ENCODE measurements at regions not wholly inside any gene's neighbourhood (a gene's known extent, or its start where the extent isn't known, plus 50 kb on each side); places are given as distances from the start of the nearest gene placed in this dataset.

DNA sequence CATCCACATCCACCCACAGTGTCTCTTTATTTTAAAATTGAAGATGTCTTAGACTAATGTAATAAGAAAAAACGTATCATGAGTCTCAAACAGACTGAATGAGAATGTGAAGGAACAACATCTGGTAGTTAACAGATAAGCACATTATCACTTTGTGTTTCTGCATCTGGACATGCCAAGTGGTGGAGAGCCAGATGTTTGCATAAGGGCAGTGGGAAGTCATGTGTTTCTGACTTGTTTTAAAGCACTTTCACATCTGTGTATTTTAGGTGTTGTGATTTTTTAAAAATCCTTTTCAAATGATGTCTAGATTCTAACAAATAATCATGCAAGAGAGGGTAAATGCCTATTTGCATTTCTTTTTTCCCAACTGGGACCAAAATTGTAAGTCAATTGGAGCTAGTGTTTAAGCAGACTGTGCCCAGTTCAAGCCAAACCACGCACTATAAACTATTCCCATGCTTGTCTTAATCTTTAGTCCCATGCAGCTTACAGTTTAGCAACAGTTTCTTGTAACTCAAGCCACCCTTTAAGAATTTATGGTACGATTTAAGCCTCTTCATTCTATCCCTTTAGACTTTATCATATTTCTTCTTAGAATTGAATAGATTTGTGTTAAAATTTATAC is 272.7 kb upstream of the DOK6 start:
- no peaks in the 10 kb centered on the region for H3K27me3 ChIP-seq (replicated peaks; ENCODE audit: insufficient read depth, low read length)
- no peak for DNase-seq

DNA sequence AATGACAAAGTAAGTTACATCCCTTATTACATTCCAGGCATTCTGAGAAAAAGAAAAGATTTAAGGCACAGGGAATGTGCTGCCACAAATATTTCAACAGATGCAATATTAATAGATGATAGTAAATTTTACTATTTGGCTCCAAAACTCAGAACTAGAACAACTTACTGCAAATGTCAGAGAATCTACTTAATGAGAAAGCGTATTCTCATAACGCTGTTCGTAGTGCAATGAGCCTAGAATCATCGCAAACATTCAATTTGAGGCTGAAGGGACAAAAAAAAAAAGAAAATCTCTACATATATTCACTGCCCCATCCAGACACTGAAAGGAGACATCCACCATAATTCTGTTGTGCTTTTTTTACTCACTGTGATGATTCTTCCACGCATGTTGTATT is 272.1 kb upstream of the DOK6 start:
- Histone ChIP-seq H3K4me1 (ENCODE audit: low read length) (no peaks in the 10 kb centered on the region), H3K9me2 (replicated peaks; ENCODE audit: insufficient read depth, low read length) (no peaks in the 10 kb centered on the region), H3K4me2 (ENCODE audit: low read depth, low read length) (no peak overlapping the region), H3K4me3 (ENCODE audit: low read length) (no peak overlapping the region), H3F3A (ENCODE audit: insufficient read depth, low read length) (no peaks in the 10 kb centered on the region), H3K36me3 (replicated peaks; ENCODE audit: insufficient read depth, low read length) (no peaks in the 10 kb centered on the region), H3K9me3 (replicated peaks; ENCODE audit: insufficient read depth, low read length) (no peaks in the 10 kb centered on the region), H3K79me2 (ENCODE audit: low read length) (no peaks in the 10 kb centered on the region), H2AFZ (ENCODE audit: low read length) (no peak overlapping the region), H3K27me3 (replicated peaks; ENCODE audit: insufficient read depth, low read length) (no peaks in the 10 kb centered on the region), H4K20me1 (ENCODE audit: insufficient read depth, low read length) (no peaks in the 10 kb centered on the region), H3K9ac (ENCODE audit: low read length) (no peak overlapping the region), H3K27ac (ENCODE audit: low read length) (no peak overlapping the region)
- DNase-seq = no peak
- no peak for TF ChIP-seq EZH2 (optimal IDR thresholded peaks at IDR 0.05; ENCODE audit: low read depth, low read length)
- TF ChIP-seq EZH2phosphoT487 (IDR thresholded peaks at IDR 0.05; ENCODE audit: low read length) = no peak
- TF ChIP-seq CTCF (IDR thresholded peaks at IDR 0.05; ENCODE audit: low read length) = no peak

More for the DNA sequence above, 272.7 kb upstream of the DOK6 start:
- Histone ChIP-seq H3K36me3 (replicated peaks; ENCODE audit: insufficient read depth, low read length) (no peaks in the 10 kb centered on the region), H3F3A (ENCODE audit: insufficient read depth, low read length) (no peaks in the 10 kb centered on the region), H4K20me1 (ENCODE audit: insufficient read depth, low read length) (no peaks in the 10 kb centered on the region), H3K9me2 (replicated peaks; ENCODE audit: insufficient read depth, low read length) (no peaks in the 10 kb centered on the region), H2AFZ (ENCODE audit: low read length) (no peak overlapping the region), H3K9ac (ENCODE audit: low read length) (no peak overlapping the region), H3K4me3 (ENCODE audit: low read length) (no peak overlapping the region), H3K79me2 (ENCODE audit: low read length) (no peaks in the 10 kb centered on the region), H3K27ac (ENCODE audit: low read length) (no peak overlapping the region), H3K4me2 (ENCODE audit: low read depth, low read length) (no peak overlapping the region), H3K4me1 (ENCODE audit: low read length) (no peaks in the 10 kb centered on the region), H3K9me3 (replicated peaks; ENCODE audit: insufficient read depth, low read length) (no peaks in the 10 kb centered on the region)
- TF ChIP-seq EZH2phosphoT487 (IDR thresholded peaks at IDR 0.05; ENCODE audit: low read length) (no peak), EZH2 (optimal IDR thresholded peaks at IDR 0.05; ENCODE audit: low read depth, low read length) (no peak), CTCF (IDR thresholded peaks at IDR 0.05; ENCODE audit: low read length) (no peak)

DNA sequence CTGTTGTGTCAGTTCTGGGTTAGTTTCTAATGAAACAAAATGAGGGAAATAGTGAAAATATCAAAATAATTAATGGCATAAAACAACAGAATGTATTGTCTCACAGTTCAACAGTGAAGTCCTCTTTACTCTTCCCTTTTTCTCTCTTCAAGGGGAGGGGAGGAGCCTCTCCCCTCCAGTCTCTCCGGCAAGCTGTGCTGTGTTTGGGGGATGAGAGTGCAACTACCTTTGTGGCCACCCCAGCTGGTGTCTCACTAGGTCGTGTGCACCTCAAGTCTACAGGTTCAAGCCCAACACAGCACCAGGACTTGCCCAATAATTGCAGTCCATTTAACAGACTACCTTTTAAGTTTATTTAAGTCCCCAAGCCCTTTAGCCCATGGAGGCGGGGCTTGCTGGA is 271.7 kb upstream of the DOK6 start:
- DNase-seq = no peak
- Histone ChIP-seq H3K9ac (ENCODE audit: low read length) (no peak overlapping the region), H3K27me3 (replicated peaks; ENCODE audit: insufficient read depth, low read length) (no peaks in the 10 kb centered on the region), H3K36me3 (replicated peaks; ENCODE audit: insufficient read depth, low read length) (no peaks in the 10 kb centered on the region), H3K79me2 (ENCODE audit: low read length) (no peaks in the 10 kb centered on the region), H2AFZ (ENCODE audit: low read length) (no peak overlapping the region), H3K4me2 (ENCODE audit: low read depth, low read length) (no peak overlapping the region), H4K20me1 (ENCODE audit: insufficient read depth, low read length) (no peaks in the 10 kb centered on the region), H3F3A (ENCODE audit: insufficient read depth, low read length) (no peaks in the 10 kb centered on the region), H3K9me2 (replicated peaks; ENCODE audit: insufficient read depth, low read length) (no peaks in the 10 kb centered on the region), H3K27ac (ENCODE audit: low read length) (no peak overlapping the region), H3K4me1 (ENCODE audit: low read length) (no peaks in the 10 kb centered on the region), H3K9me3 (replicated peaks; ENCODE audit: insufficient read depth, low read length) (no peaks in the 10 kb centered on the region), H3K4me3 (ENCODE audit: low read length) (no peak overlapping the region)
- no peak for TF ChIP-seq EZH2phosphoT487 (IDR thresholded peaks at IDR 0.05; ENCODE audit: low read length)

- DNase-seq = no peak
Measured at GRCh38 chr18:69138088-69138487, 262.6 kb upstream of the DOK6 start.

More at GRCh38 chr18:69138088-69138487, 262.6 kb upstream of the DOK6 start:
- Histone ChIP-seq H3K79me2 (ENCODE audit: low read length) (no peaks in the 10 kb centered on the region), H3K4me3 (ENCODE audit: low read length) (no peak overlapping the region), H3F3A (ENCODE audit: insufficient read depth, low read length) (no peaks in the 10 kb centered on the region), H3K27ac (ENCODE audit: low read length) (no peak overlapping the region), H3K27me3 (replicated peaks; ENCODE audit: insufficient read depth, low read length) (no peaks in the 10 kb centered on the region), H3K9me3 (replicated peaks; ENCODE audit: insufficient read depth, low read length) (no peaks in the 10 kb centered on the region), H3K36me3 (replicated peaks; ENCODE audit: insufficient read depth, low read length) (no peaks in the 10 kb centered on the region), H2AFZ (ENCODE audit: low read length) (no peak overlapping the region), H3K9me2 (replicated peaks; ENCODE audit: insufficient read depth, low read length) (no peaks in the 10 kb centered on the region), H3K4me2 (ENCODE audit: low read depth, low read length) (no peak overlapping the region), H3K4me1 (ENCODE audit: low read length) (no peaks in the 10 kb centered on the region), H4K20me1 (ENCODE audit: insufficient read depth, low read length) (no peaks in the 10 kb centered on the region), H3K9ac (ENCODE audit: low read length) (no peak overlapping the region)
- TF ChIP-seq CTCF (IDR thresholded peaks at IDR 0.05; ENCODE audit: low read length) = no peak
- TF ChIP-seq EZH2phosphoT487 (IDR thresholded peaks at IDR 0.05; ENCODE audit: low read length) = no peak
- TF ChIP-seq EZH2 (optimal IDR thresholded peaks at IDR 0.05; ENCODE audit: low read depth, low read length) = no peak
